ES-I3 (cell line): ENCODE measurements at regions not wholly inside any gene's neighbourhood (a gene's known extent, or its start where the extent isn't known, plus 50 kb on each side); places are given as distances from the start of the nearest gene placed in this dataset.

Experiments used
- H3K36me3 ChIP-seq: 2 replicates; pipeline ENCODE4 v1.6.1; 2013; ENCODE audit warnings: mild to moderate bottlenecking, low read length, control low read depth, moderate library complexity; ENCODE audit not compliant: insufficient read depth
- H3K4me1 ChIP-seq: 2 replicates; pipeline ENCODE4 v1.6.1; 2013; ENCODE audit warnings: mild to moderate bottlenecking, control low read depth, low read length; ENCODE audit not compliant: insufficient read depth
- H3K9ac ChIP-seq: 2 replicates; pipeline ENCODE4 v1.6.1; 2013; ENCODE audit warnings: low read depth, mild to moderate bottlenecking, low read length, moderate library complexity
- H3K9me3 ChIP-seq: 2 replicates; pipeline ENCODE4 v1.6.1; 2013; ENCODE audit warnings: mild to moderate bottlenecking, low read length, moderate library complexity; ENCODE audit not compliant: control insufficient read depth, insufficient read depth

DNA sequence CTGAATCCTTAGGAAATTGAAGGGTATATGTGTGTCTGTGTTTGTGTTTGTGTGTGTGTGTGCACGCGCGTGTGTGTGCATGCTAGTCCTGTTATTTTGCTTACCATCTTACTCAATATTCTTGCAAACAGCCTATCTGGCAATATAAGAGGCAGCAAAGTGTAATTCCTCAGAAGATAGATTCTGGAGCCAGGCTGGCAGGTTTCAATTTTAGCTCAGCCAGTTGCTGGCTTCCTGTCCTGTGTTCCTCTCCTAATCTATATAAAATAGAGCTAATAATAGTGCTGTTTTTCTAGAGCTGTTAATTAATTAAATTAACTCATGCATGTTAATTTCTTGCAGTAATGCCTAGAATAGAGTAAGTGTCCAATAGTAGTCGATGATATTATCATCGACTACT, 256.2 kb downstream of the PIK3C3 start:
- H3K4me1 ChIP-seq: no peaks in the 10 kb centered on the region
- H3K36me3 ChIP-seq: no peaks in the 10 kb centered on the region
- H3K9ac ChIP-seq: no peak overlapping the region
- H3K9me3 ChIP-seq: no peaks in the 10 kb centered on the region; the same call in 1 of the 2 replicates

DNA sequence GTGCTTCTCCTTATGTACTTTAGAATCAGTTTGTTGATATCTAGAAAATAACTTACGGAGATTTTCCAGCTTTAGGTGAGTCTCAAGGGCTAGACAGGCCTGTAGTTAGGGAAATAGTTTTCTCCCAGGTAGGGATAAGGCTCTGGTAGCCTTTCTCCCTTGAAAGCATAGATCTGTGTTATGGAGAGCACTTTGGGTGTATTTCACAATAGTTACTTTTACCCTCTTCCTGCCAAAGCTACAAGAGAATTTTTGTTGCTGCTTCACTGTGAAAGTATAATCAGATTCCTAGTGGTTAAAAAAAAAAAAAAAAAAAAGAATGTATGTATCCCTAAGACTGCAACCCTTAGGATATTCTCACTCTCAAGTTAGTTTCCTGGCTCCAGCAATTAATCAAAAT, 267.5 kb downstream of the PIK3C3 start:
- H3K9me3 ChIP-seq: no peaks in the 10 kb centered on the region
- H3K9ac ChIP-seq: no peak overlapping the region
- H3K36me3 ChIP-seq: no peaks in the 10 kb centered on the region

DNA sequence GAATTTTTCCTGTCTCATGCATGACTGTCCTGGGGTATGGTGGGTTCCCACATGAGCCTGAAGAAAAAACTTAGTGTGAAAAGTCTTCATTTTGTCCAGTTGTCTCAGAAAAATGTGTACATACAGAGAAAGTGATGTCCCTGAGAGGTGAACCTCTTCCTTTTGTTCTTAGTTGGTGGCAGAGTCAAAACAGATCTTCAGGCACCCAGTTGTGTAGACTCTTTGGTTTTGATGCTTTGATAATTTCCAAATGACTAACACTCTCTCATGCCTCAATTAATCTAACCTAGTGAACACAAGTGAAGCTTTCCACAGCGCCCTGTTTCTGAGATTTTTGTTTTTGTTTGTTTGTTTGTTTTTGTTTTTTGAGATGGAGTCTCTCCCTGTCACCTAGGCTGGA, 273.5 kb downstream of the PIK3C3 start:
- Histone ChIP-seq H3K4me1 (no peaks in the 10 kb centered on the region; the same call in 1 of the 2 replicates), H3K36me3 (no peaks in the 10 kb centered on the region), H3K9me3 (no peaks in the 10 kb centered on the region)

More for the DNA sequence above, 267.5 kb downstream of the PIK3C3 start:
- H3K4me1 ChIP-seq: no peaks in the 10 kb centered on the region

DNA sequence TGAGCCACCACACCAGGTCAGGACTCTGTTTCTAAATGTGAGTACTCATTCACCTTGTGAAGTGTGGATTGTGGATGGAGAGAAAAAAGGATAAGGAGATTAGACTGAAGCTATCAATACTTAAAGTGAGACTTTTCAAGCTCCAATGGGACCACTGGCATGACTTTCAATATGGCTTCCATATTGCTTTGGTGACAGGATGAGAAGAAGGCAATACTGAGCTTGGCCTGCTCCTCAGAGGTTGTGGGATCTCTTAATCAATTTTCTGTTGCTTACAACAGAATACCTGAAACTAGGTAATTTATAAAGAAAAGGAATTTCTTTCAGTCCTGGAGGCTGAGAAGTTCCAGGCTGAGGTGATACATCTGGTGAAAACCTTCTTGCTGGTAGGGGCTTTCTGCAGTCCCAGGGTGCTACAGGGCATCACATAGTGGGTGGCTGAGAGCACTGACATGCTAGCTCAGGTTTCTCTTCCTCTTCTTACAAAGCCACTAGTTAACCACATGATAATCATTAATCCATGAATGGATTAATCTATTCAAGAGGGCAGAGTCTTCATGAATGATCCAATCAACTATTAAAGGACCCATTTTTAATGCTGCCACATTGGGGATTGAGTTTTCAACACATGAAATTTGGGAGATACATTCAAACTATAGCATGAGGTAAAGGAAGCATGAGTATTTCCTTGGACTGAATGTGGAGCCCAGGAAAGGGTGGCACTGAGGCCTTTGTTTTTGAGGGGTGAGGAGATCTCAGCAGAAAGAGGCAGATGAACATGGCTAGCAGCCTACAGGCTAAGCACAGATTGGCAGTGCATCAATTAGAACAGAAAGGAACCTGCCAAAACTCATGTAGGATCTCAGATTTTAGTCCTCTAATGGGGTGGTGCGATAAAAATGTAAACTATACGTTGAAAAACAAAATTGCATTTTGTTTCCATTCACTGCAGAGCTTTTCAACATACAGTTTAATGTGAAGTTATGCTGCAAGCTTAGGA, 274.5 kb downstream of the PIK3C3 start:
- H3K4me1 ChIP-seq: no peaks in the 10 kb centered on the region; the same call in 1 of the 2 replicates
- H3K36me3 ChIP-seq: no peaks in the 10 kb centered on the region
- H3K9me3 ChIP-seq: no peaks in the 10 kb centered on the region
- H3K9ac ChIP-seq: no peak overlapping the region

More for the DNA sequence above, 273.5 kb downstream of the PIK3C3 start:
- no peak overlapping the region for H3K9ac ChIP-seq

DNA sequence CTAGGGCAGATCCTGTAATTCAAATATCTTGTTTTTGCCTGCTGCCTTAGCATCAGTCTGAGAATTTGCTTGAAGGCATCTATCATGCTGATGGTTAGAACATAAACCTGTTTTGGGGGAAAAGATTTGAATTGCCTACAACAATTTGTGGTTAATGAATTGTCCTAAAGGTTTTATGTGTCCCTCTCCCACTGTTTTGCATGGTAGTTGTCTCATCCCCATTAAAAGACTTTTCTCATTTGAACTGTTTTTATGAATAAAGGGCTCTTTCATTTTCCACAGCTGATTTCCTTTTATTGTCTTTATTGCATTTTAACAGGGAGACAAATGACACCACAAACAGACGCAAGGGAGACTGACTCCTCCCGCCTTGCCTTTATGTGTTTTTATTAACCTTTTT, 275.6 kb downstream of the PIK3C3 start:
- no peaks in the 10 kb centered on the region; the same call in 1 of the 2 replicates for H3K4me1 ChIP-seq
- no peaks in the 10 kb centered on the region for H3K36me3 ChIP-seq
- H3K9me3 ChIP-seq: no peaks in the 10 kb centered on the region
- H3K9ac ChIP-seq: no peak overlapping the region

DNA sequence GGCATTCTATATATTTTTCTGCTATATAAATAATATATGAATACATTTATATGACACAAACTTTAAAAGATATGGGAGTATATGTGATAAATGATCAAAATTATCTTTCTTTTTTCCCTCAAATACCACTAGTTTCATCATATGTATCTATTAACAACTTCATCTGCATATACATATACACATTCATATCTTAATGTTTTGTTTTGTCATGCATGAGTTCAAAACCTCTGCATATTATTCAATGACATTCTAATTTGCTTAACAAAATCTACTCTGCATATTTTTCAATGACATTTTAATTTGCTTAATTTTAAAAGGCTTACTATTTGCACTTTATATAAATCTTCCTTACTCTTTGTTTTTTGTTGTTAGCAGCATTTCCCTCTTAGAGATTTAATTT, 276.2 kb downstream of the PIK3C3 start:
- no peaks in the 10 kb centered on the region; the same call in 1 of the 2 replicates for H3K4me1 ChIP-seq
- no peaks in the 10 kb centered on the region for H3K36me3 ChIP-seq
- no peak overlapping the region for H3K9ac ChIP-seq
- H3K9me3 ChIP-seq: no peaks in the 10 kb centered on the region

DNA sequence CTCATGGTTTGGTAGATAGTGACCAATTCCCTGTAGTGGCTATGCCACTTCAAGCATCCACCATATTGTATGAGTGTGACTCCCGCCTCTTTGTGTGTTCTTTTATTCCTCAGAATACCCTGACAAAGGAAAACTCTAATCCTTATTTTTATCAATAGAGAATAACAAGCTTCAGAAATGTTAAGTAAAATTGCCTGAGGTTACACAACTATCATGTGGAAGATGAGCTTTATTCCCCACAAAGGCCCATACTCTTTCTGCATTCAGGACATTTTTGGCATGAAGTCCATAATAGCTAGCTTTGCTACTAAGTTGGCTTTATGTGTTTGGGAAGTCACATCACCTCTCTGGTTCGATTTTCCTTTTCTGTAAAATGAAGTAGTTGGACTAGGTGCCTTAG, 276.8 kb downstream of the PIK3C3 start:
- H3K9ac ChIP-seq: no peak overlapping the region
- no peaks in the 10 kb centered on the region; the same call in 1 of the 2 replicates for H3K4me1 ChIP-seq
- no peaks in the 10 kb centered on the region for H3K36me3 ChIP-seq
- no peaks in the 10 kb centered on the region for H3K9me3 ChIP-seq

DNA sequence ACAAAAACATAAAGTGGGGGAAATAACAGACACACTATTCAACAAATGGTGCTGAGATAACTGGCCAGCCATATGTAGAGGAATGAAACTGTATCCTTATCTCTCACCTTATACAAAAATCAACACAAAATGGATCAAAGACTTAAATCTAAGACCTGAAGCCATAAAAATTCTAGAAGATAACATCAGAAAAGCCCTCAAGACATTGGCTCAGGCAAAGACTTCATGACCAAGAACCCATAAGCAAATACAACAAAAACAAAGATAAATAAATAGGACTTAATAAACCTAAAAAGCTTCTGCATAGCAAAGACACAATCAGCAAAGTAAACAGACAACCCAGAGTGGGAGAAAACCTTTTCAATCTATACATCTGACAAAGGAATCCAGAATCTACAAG, 278.9 kb downstream of the PIK3C3 start:
- H3K4me1 ChIP-seq: no peaks in the 10 kb centered on the region; the same call in 1 of the 2 replicates
- no peak overlapping the region for H3K9ac ChIP-seq
- H3K36me3 ChIP-seq: no peaks in the 10 kb centered on the region
- H3K9me3 ChIP-seq: no peaks in the 10 kb centered on the region

DNA sequence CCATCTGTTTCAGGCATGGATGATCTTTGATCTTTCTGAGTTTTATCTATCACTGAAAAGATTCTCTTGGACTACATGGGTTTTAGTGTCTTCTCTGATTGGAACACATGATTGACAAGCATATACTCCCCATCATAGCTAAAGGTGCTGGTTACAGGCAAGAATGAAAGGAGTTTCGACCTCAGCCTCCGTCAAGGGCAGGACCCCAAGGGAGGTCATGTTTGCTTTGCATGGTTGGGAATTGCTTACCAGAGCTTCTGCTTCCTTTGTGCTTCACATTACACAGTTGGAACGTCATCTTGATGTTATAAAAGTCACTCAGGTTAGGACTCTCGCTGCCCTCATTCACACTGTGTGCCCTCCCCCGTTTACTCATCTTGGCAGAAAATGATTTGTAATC, 287.7 kb downstream of the PIK3C3 start:
- Histone ChIP-seq H3K9me3 (no peaks in the 10 kb centered on the region), H3K4me1 (no peaks in the 10 kb centered on the region; the same call in 1 of the 2 replicates), H3K36me3 (no peaks in the 10 kb centered on the region), H3K9ac (no peak overlapping the region)

DNA sequence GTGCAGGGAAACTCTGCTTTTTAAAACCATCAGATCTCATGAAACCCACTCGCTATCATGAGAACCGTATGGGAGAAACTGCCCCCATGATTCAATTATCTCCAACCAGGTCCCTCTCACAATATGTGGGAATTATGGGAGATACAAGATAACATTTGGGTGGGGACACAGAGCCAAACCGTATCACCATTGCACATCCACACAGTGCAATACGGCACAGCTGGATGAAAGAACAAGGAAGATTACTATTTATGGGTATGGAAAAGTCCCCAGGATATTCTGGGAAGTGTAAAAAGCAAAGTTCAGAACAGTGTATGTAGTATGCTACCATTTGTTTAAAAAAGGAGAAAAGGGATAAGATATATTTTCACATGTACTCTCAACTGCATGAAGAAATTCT, 290.1 kb downstream of the PIK3C3 start:
- no peaks in the 10 kb centered on the region for H3K36me3 ChIP-seq
- no peak overlapping the region for H3K9ac ChIP-seq
- no peaks in the 10 kb centered on the region; the same call in 1 of the 2 replicates for H3K4me1 ChIP-seq
- H3K9me3 ChIP-seq: no peaks in the 10 kb centered on the region

DNA sequence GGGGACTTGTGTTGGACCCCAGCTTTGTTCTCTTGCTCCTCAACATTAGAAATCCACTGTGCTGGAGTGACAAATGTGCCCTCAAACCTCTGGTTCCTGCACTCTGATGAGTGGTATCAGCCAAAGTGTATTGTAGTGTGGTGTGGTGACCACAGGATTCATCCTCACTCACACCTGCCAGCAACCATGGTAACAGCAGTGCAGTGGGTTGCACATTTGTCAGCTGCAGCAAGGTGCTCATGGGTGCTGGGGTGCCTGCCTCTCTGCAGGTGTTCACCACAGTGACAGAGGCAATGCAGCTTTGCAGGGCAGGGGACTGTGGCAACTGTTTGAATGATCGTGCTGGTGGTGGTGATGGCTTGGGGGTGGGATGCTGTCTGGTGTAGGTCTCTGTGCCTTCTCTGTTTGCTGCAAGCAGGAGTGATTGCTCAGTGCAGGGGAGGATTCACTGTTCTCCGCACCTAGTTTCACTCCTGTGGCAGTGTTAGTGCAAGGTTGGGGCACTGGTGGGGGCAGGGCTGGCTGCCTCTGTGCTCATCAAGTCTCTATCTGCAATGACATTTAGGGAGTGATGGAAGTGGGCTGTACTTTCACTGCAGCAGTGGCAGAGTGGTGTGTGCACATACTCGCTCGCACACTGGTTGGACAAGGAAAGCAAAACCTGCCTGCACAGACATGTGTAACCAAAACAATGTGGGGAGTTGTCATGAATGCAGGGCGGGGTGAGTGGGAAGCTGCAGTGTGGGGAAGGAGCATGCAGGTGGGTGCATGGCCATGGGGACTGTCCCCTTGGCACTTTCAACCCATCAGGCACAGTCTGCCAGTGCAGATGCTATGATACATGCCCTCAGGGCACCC, 301.1 kb downstream of the PIK3C3 start:
- Histone ChIP-seq H3K36me3 (no peaks in the 10 kb centered on the region), H3K4me1 (no peaks in the 10 kb centered on the region), H3K9ac (no peak overlapping the region), H3K9me3 (no peaks in the 10 kb centered on the region)

DNA sequence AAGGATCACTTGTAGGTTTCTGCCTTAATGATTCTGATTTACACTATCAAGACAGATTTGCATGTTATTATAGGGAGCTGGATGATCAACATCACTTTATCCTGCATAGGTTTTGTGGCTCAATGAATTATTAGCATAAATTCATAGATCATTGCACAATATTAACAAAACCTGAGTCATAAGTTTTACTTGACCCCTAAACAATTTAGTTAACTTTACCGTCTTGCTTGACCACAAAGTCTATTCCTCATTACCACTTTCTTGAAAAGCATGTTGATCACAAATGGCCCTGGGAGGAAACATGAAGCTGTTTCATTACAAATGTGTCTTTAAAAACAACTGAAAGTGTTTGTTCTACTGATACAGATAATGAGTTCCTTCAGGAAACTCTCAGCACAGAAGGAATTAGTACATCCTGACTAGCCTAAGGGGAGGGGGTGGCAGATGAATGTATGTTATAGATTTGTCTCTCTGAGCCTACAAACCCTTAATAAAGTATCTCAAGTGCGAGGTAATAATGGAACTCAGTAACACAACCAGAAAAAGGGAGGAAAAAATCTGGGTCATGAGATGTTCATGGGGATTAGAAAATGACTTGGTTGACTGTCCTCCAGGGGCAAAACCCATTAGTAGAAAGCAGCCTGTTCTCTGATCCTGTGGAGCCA, 303.4 kb downstream of the PIK3C3 start:
- H3K36me3 ChIP-seq: no peaks in the 10 kb centered on the region
- H3K9me3 ChIP-seq: no peaks in the 10 kb centered on the region
- no peaks in the 10 kb centered on the region for H3K4me1 ChIP-seq
- H3K9ac ChIP-seq: no peak overlapping the region

DNA sequence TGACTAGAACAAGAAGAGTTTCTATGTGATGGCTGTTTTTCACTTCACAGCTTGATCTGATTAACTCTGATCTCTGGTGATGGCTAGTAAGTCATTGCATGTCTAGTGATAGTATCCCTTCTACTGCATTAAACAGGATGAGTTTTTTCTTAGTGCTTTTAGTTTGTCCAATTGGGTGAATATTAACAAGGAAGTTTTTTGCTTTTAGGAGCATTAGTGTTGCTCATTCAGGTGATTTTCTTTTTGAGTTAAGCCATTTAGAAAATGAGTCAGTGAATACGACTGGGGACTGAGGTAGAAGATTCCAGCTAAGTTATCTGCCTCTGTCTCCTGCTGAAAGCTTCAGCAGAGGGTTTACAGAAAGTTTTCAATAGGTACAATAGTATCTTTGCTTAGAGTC, 306.7 kb downstream of the PIK3C3 start:
- Histone ChIP-seq H3K9ac (no peak overlapping the region), H3K4me1 (no peaks in the 10 kb centered on the region), H3K36me3 (no peaks in the 10 kb centered on the region), H3K9me3 (no peaks in the 10 kb centered on the region)

DNA sequence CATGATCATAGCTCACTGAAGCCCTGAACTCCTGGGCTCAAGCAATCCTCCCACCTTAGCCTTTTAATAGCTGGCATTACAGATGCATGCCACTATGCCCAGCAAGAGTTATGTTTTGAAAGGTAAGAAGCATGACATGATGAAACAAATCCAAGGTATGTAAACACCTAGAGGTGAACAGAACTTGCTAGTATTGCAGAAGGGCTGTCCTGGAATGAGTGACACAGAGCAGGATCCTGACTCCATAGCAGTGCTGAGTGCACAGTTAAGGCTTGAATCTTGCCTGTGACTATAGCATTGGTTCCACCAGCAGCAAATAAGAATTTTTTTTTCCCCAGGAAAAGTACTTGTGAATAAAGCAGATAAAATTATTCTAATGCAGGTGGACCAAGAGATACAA, 309.5 kb downstream of the PIK3C3 start:
- H3K9me3 ChIP-seq: no peaks in the 10 kb centered on the region
- no peak overlapping the region for H3K9ac ChIP-seq
- no peaks in the 10 kb centered on the region for H3K4me1 ChIP-seq
- no peaks in the 10 kb centered on the region for H3K36me3 ChIP-seq
